Tibial nerve (tissue), 4 donors: ENCODE measurements at regions not wholly inside any gene's neighbourhood (a gene's known extent, or its start where the extent isn't known, plus 50 kb on each side); places are given as distances from the start of the nearest gene placed in this dataset.

Source experiments
- DNase-seq, 2 donors: peaks; one replicate each; pipeline ENCODE4 v3.0.0-alpha.2; 2019; ENCODE audit warnings: low spot score in 2 of 2
- H3K27ac ChIP-seq, 4 donors: fragments of 200-600 bp; sonication (generic) in 3 of 4; one replicate each; pipeline ENCODE4 v1.5.1; 2017 to 2019; ENCODE audit warnings: mild to moderate bottlenecking in 1 of 4
- H3K27me3 ChIP-seq, 2 donors: fragments of 200-600 bp; sonication (generic) in 1 of 2; one replicate each; pipeline versions ENCODE4 v1.5.1 to v1.6.0; 2017 to 2019
- H3K36me3 ChIP-seq, 3 donors: fragments of 200-600 bp; sonication (generic); one replicate each; pipeline ENCODE4 v1.5.1; 2018 to 2019
- H3K4me1 ChIP-seq, 4 donors: fragments of 200-600 bp; sonication (generic) in 3 of 4; one replicate each; pipeline ENCODE4 v1.5.1; 2017 to 2019
- H3K4me3 ChIP-seq, 4 donors: fragments of 200-600 bp; sonication (generic) in 3 of 4; one replicate each; pipeline ENCODE4 v1.5.1; 2017 to 2019; ENCODE audit warnings: mild to moderate bottlenecking in 1 of 4, moderate library complexity in 1 of 4
- H3K9me3 ChIP-seq, 4 donors: fragments of 200-600 bp; sonication (generic) in 3 of 4; one replicate each; pipeline ENCODE4 v1.5.1; 2017 to 2019
- CTCF ChIP-seq, 5 experiments: fragments of 200-600 bp in 3 of 5; fragments of 450-650 bp in 2 of 5; sonication (generic) in 3 of 5; IDR thresholded peaks; one replicate each; pipeline ENCODE4 v1.5.1; 2016 to 2019; ENCODE audit warnings: antibody characterized with exemption in 5 of 5, mild to moderate bottlenecking in 3 of 5, moderate library complexity in 2 of 5
- EP300 ChIP-seq, 2 donors: sonication (generic); formaldehyde crosslinking; IDR thresholded peaks; one replicate each; pipeline ENCODE4 v1.6.1; 2017; ENCODE audit warnings: antibody characterized with exemption in 2 of 2, mild to moderate bottlenecking in 1 of 2
- POLR2A ChIP-seq, 2 donors: fragments of 450-650 bp; IDR thresholded peaks; one replicate each; pipeline ENCODE4 v1.6.1; 2017; ENCODE audit warnings: antibody characterized with exemption in 2 of 2, mild to moderate bottlenecking in 2 of 2, moderate library complexity in 2 of 2
- WGBS, 2 donors: methylation state at CpG; one replicate each; pipeline ENCODE4 v1.1.5; 2018; 5-methylcytosine and 5-hydroxymethylcytosine counted together

DNA sequence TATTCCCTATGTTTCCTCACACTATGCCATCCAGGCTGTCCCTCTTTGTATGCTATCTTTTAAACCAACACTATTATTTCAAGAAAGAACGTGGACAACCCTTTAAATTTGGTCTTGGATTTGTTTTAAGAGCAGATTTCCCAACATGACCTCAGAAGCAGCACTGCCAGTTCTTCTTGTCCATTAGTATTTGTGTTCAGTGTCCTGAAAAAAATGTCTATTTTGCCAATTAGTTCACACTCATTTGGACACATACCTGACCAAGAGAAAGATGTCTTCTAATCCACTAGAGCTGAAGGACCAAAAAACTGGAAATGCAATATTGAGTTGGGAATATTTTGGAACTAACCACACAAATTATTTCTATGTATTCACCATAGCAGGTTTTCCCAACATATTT, 223.2 kb upstream of the CNKSR2 start:
- peaks cover 0 to 18% (median 0%) of the 10 kb centered on the region in 4 donors for H3K4me1 ChIP-seq
- TF ChIP-seq POLR2A (IDR thresholded peaks at IDR 0.05) = no peak
- TF ChIP-seq EP300 (IDR thresholded peaks at IDR 0.05) = peak in 1 of 2 donors; percentile 45
- no peaks in the 10 kb centered on the region for H3K9me3 ChIP-seq
- 10 to 15% methylated on average over 1 of the region's 1 CpG for WGBS, 2 donors
- H3K27me3 ChIP-seq = no peaks in the 10 kb centered on the region
- H3K36me3 ChIP-seq = no peaks in the 10 kb centered on the region
- no peak overlapping the region for H3K4me3 ChIP-seq
- peak in 1 of 2 donors; percentile 20 for DNase-seq
- H3K27ac ChIP-seq = peak overlapping the region in 2 of 4 donors; percentile 49 to 61

DNA sequence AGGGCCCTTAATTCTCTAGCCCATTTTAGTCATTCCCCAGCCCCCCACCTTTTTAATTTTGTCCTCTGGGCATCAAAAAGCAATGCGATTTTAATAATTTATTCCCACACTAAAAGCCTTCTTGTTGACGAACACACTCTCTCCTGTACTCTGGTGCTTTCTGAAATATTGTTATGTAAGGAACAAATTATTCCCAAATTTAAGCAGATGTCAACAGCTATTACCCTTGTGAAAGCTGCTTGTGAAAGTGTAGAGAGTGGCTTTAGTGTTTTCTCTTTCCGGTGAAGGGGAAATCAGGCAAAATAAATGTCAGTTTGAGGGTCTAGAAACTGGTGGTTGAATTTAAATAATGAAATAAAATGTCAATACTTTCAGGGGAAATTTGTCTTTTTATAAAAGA, 221.2 kb upstream of the CNKSR2 start:
- no peaks in the 10 kb centered on the region for H3K36me3 ChIP-seq
- DNase-seq = no peak
- H3K9me3 ChIP-seq = no peaks in the 10 kb centered on the region
- peak overlapping the region in 2 of 4 donors; percentile 46 to 73 for H3K27ac ChIP-seq
- no peaks in the 10 kb centered on the region for H3K27me3 ChIP-seq
- peaks cover 0 to 18% (median 0%) of the 10 kb centered on the region in 4 donors for H3K4me1 ChIP-seq
- TF ChIP-seq POLR2A (IDR thresholded peaks at IDR 0.05) = no peak
- TF ChIP-seq EP300 (IDR thresholded peaks at IDR 0.05) = no peak
- no peak for TF ChIP-seq CTCF (IDR thresholded peaks at IDR 0.05)
- no peak overlapping the region for H3K4me3 ChIP-seq
- WGBS, 2 donors = 48 to 58% methylated on average over 3 of the region's 3 CpGs

DNA sequence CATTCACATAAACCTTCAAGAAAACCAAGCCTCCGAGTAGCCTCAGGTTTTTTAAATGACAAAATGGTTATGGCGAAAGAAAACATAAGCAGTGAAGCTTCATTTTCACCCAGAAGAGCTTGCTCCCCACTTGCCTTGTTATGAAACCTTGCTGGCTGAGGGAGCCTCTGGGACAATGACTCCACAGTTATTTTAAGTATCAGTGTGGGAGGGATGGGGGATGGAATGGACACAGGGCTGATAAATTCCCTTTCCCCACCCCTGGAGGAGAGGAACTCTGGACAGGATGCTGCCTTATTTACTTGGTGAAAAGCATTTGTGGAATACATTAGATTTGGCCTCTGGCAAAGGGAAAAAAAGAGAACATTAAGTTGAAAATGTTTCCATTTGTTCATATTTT, 220.7 kb upstream of the CNKSR2 start:
- DNase-seq = peak; percentile 13 to 52
- peak overlapping the region in 2 of 4 donors; percentile 46 to 73 for H3K27ac ChIP-seq
- no peaks in the 10 kb centered on the region for H3K36me3 ChIP-seq
- H3K4me1 ChIP-seq = peaks cover 0 to 18% (median 0%) of the 10 kb centered on the region in 4 donors
- H3K9me3 ChIP-seq = no peaks in the 10 kb centered on the region
- H3K27me3 ChIP-seq = no peaks in the 10 kb centered on the region
- WGBS, 2 donors = 33 to 48% methylated on average over 2 of the region's 2 CpGs
- no peak overlapping the region for H3K4me3 ChIP-seq
- no peak for TF ChIP-seq CTCF (IDR thresholded peaks at IDR 0.05)
- no peak for TF ChIP-seq POLR2A (IDR thresholded peaks at IDR 0.05)
- peak in 1 of 2 donors; percentile 58 for TF ChIP-seq EP300 (IDR thresholded peaks at IDR 0.05)

- H3K4me3 ChIP-seq = no peak overlapping the region
- no peak for DNase-seq
- H3K27ac ChIP-seq = no peak overlapping the region
- H3K36me3 ChIP-seq = no peaks in the 10 kb centered on the region
- peaks cover 0 to 12% (median 0%) of the 10 kb centered on the region in 4 donors for H3K4me1 ChIP-seq
- no peak for TF ChIP-seq CTCF (IDR thresholded peaks at IDR 0.05)
- TF ChIP-seq POLR2A (IDR thresholded peaks at IDR 0.05) = no peak
- no peak for TF ChIP-seq EP300 (IDR thresholded peaks at IDR 0.05)
- H3K9me3 ChIP-seq = no peaks in the 10 kb centered on the region
- H3K27me3 ChIP-seq = no peaks in the 10 kb centered on the region
These were observed 218.3 kb upstream of the CNKSR2 start for GRCh38 chrX:21155916-21156315.

GRCh38 chrX:21156632-21157031, 217.6 kb upstream of the CNKSR2 start:
- Histone ChIP-seq H3K36me3 (no peaks in the 10 kb centered on the region), H3K27me3 (no peaks in the 10 kb centered on the region), H3K27ac (no peak overlapping the region), H3K4me1 (peaks cover 0 to 9% (median 0%) of the 10 kb centered on the region in 4 donors), H3K9me3 (no peaks in the 10 kb centered on the region), H3K4me3 (no peak overlapping the region)
- TF ChIP-seq POLR2A (IDR thresholded peaks at IDR 0.05) (no peak), EP300 (IDR thresholded peaks at IDR 0.05) (no peak)
- no peak for DNase-seq
- 67 to 81% methylated on average over 1 of the region's 1 CpG for WGBS, 2 donors

DNA sequence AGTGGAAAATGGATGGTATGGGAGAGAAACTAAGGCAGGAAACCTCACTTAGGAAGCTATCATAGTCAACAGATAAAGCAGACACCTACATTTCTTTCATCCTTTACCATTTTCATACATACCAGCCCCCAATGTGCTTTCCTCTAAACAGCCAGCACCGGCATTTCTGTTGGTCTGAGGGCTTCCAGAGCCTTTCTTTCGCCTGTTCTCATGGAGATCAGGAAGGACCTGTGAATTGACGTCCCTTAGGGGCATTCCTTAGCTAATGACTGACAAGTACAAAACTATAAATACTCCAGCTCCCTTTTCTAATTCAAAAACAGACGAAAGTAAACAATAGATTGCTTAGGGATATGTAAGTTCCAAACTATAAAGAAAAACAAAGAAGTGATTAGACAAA, 215.5 kb upstream of the CNKSR2 start:
- H3K27me3 ChIP-seq = no peaks in the 10 kb centered on the region
- 39 to 66% methylated on average over 4 of the region's 4 CpGs for WGBS, 2 donors
- DNase-seq = no peak
- H3K27ac ChIP-seq = no peak overlapping the region
- H3K9me3 ChIP-seq = no peaks in the 10 kb centered on the region
- no peaks in the 10 kb centered on the region for H3K36me3 ChIP-seq
- TF ChIP-seq EP300 (IDR thresholded peaks at IDR 0.05) = no peak
- TF ChIP-seq CTCF (IDR thresholded peaks at IDR 0.05) = no peak
- TF ChIP-seq POLR2A (IDR thresholded peaks at IDR 0.05) = no peak
- H3K4me1 ChIP-seq = peaks cover 0 to 4% (median 0%) of the 10 kb centered on the region in 4 donors
- H3K4me3 ChIP-seq = no peak overlapping the region
